Hematopoietic multipotent progenitor cell (in vitro differentiated cells): ENCODE measurements at regions not wholly inside any gene's neighbourhood (a gene's known extent, or its start where the extent isn't known, plus 50 kb on each side); places are given as distances from the start of the nearest gene placed in this dataset.
"Not testable (repeated sequence)": the region's sequence is repeated elsewhere in the genome, so short reads cannot be mapped to it uniquely, and the experiment has no call there.

Experiments
- DNase-seq, 3 donors: peaks; one replicate each; pipeline ENCODE4 v3.0.0-alpha.2; 2011 to 2015; ENCODE audit warnings: low read depth in 2 of 3, low spot score in 2 of 3

DNA sequence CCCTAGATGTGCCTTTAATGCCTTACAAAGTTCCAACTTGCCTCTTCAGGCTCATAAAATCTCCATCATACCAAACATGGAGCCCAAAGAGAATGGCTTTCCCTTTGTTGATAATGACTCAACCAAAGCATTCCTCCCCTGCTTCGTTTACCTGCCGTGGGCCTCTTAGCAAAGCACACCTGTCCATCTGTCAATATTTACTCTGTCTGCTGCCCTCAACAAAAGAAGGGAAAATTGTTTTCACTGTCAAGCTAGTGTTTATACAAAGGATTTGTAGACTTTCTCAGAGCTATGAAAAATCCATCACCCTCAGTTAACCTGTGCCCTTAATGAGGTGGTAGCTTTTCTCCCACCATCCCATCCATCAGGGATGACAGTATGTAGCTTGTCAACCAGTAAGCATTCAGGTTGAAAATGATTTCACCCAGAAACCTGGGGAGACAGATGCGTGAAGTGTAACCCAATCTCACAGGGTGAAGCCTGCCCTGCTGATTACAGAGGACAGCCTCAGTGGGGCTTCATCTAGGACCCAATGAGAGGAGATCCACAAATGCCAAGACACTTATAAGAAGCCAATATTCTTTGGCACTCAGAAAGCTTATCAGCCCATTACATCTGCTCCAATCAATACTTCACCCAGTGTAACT is 278.1 kb downstream of the NUAK1 start:
- DNase-seq, result no peak

DNA sequence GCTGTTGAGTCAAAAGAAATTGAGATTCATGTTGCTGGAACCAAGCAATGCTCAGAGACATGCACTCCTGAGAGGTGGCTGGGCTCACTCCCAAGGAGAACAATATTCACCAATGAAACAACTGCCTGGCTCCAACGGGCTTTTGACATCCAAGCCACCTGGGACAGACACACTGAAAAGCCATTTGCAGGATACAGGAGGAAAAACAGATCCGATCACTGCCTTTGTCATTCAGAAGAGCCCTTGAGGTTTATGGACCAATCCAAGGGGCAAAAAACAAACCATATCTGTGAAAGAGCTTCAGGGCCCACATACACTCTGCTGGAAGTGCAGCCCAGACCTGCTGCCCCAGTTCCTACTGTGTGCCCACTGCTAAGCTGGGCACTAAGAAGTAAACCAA is 277.5 kb downstream of the NUAK1 start:
- DNase-seq, result no peak

- no peak for DNase-seq
Observed at GRCh38 chr12:105862163-105862821, 276.5 kb downstream of the NUAK1 start.

DNA sequence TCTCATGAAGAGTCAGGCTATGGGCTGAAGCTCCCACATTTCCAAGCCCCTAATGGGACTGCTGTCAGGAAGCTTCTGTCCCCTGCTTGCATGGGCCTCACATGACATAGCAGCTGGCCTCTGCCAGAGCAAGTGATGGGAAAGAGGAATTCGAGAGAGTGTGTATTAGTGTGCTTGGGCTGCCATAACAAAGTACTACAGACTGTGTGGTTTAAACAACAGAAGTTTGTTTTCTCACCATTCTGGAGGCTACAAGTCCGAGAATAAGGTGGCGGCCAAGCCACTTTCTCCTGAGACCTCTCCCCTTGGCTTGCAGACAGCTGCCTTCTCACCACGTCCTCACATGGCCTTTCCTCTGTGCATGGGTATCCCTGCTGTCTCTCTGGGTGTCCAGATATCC is 274.4 kb downstream of the NUAK1 start:
- no peak for DNase-seq

DNA sequence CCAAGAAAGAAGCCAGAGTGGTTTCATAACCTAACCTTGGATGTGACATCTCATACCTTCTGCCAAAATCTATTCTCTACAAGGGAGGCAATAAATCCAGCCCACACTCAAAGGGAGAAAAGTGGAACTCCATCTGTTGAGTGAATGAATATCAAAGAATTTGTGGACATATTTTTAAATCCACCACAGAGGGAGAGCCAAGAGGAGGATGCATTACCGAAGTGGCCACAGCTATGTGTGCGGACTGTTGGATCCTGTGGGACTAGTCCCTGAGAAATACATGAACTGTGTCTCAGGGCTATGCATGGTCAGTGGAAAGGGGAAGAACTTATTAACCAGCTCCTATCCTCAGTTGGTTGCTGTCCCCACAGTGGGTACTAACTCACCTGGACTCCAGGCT is 273.9 kb downstream of the NUAK1 start:
- no peak for DNase-seq

GRCh38 chr12:105865886-105866285 is 272.9 kb downstream of the NUAK1 start:
- DNase-seq, result no peak

DNA sequence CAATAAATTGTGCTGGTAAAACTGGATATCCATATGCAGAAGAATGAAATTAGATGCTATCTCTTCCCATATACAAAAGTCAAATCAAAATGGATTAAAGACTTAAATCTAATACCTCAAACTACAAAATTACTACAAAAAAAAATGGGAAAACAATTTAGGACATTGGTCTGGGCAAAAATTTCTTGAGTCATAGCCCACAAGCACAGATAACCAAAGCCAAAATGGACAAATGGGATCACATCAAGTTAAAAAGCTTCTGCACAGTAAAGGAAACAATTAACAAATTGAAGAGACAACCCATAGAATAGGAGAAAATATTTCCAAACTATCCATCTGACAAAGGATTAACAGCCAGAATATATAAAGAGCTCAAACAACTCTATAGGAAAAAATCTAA is 264.6 kb downstream of the NUAK1 start:
- DNase-seq, result no peak

- no peak for DNase-seq
Observed at GRCh38 chr12:105876396-105876927, 262.3 kb downstream of the NUAK1 start.

DNA sequence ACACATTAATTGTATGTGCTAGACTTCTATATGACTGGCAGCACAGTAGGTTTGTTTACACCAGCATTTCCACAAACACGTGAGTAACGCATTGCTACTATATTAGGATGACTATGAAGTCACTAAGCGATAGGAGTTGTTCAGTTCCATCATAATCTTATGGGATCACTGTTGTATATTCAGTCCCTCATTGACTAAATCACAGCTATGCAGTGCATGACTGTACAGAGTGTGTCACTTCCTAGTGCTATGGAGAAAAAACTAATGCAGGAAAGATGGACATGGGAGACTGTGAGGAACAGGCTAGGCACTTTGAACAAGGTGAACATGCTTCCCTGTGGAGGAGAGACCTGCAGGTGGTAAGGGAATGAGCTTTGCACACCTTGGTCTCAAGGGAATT is 259.8 kb downstream of the NUAK1 start:
- DNase-seq, result no peak

DNA sequence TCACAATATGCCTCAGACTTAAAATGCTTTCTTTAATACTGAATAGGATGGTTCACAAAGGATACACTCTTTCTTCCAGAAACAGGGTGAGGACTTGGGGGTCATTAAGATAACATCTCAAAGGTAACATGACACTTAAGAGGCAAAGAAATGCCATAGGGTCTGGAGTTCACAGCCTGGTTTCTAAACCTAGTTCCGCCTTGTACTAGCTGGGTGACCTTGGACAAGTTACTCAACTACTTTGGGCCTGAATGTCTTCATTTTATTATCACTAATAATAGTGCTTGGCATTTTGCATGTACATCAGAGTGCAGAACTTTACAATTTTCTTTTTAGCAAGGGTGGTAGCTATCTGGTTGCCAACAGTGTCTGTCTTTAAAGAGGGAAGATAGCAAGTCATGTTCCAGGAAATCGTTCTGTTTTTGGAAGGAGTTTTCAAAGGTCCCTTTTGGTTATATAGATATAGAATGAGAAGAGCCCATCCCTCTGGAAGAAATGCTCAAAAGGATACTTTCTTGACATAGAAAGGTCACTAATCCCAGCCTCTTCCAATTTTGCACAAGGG is 257.8 kb downstream of the NUAK1 start:
- DNase-seq, result no peak

- DNase-seq, result no peak
Observed at GRCh38 chr12:105882404-105882803, 256.4 kb downstream of the NUAK1 start.

GRCh38 chr12:105887131-105887530 is 251.6 kb downstream of the NUAK1 start:
- no peak for DNase-seq

- no peak for DNase-seq
Observed at GRCh38 chr12:105888696-105889095, 250.1 kb downstream of the NUAK1 start.

- no peak for DNase-seq
Observed at GRCh38 chr12:105892362-105892910, 246.3 kb downstream of the NUAK1 start.

DNA sequence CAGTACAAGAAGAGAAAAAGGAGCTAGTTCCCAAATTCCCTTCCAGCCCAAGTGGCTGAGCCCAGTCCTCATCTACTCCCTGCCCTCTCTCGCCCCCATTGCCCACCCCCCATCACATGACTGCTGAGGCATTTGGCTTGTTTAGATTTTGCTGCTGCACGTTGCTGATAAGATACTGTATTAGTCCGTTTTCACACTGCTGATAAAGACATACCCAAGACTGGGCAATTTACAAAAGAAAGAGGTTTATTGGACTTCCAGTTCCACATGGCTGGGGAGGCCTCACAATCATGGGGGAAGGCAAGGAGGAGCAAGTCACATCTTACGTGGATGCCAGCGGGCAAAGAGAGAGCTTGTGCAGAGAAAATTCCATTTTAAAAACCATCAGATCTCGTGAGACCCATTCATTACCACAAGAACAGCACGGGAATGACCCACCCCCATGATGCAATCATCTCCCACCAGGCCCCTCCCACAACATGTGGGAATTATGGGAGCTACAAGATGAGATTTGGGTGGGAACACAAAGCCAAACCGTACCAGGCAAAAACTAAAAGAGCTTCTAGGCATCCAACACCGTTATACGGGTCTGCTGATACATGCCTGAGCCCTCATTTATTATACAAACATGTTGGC is 243.4 kb downstream of the NUAK1 start:
- not testable (repeated sequence) for DNase-seq

DNA sequence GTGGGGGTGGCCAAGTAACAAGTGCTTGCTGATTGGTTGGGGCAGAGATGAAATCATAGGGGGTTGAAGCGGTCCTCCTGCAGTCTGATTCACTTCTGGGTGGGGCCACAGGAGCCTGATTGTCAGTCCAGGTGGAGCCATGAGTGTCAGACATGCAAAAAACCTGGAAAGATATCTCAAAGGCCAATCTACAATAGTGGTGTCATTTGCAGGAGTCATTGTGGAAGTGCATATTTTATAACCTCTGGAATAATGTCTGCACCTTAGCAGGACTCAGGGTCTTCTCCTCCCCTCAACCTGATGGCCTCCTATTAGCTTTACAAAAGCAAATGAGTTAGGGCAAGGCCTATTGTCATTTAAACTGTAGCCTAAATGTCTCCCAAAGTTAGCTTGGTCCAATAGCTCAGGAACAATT is 241.4 kb downstream of the NUAK1 start:
- no peak for DNase-seq

DNA sequence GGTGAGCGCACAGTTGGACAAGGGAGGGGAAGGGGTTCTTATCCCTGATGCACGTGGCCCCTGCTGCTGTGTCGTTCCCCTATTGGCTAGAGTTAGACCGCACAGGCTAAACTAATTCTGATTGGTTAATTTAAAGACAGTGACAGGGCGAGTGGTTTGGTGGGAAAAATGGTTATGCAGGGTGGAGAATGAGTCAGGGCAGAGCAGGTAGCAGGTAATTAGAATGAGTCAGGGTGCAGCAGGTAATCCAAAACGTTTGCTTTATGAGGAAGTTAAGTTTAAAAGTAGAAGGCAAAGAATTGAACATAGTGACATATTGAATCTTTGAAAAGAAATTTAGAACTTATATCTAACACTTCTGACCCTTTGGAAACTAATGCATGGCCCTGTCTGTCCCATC is 240.5 kb downstream of the NUAK1 start:
- not testable (repeated sequence) for DNase-seq

DNA sequence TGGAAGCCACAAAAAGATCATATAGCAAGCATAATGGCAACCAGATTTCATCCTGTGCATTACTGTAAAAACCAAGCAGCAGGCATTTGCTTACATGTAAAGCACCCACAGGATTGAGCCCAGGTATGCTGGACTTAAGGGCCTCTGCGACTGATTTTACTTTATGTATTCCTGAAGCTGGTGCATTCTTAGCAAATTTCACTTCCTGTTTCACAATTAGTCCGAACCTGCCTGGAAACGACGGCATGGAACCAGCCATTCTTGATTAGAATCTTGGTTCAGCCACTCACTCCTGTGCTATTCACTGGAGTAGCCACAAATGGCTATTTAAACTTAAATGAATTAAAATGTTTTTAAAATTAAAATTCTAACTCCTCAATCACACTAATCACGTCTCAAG is 239.2 kb downstream of the NUAK1 start:
- no peak for DNase-seq

DNA sequence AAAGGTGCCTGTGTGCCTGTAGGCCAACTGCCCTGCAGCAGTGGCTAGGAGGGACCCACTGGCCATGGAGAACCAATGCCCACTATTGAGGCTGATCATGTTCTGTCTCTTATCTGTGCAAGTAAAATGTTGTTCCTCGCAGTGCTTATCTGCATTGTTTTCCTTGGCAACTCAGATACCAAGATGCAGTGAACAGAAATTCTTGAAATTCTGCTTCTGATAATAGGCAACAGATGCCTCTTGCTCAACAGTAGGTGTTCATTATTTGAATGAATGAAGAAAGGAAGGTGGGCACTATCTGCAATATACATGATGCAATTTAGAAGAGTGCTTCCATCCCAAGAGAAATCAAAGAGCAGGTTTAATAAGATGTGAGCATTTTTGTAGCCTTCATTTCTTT is 232.2 kb downstream of the NUAK1 start:
- DNase-seq, result no peak

- no peak for DNase-seq
Observed at GRCh38 chr12:105907982-105908381, 230.8 kb downstream of the NUAK1 start.

DNA sequence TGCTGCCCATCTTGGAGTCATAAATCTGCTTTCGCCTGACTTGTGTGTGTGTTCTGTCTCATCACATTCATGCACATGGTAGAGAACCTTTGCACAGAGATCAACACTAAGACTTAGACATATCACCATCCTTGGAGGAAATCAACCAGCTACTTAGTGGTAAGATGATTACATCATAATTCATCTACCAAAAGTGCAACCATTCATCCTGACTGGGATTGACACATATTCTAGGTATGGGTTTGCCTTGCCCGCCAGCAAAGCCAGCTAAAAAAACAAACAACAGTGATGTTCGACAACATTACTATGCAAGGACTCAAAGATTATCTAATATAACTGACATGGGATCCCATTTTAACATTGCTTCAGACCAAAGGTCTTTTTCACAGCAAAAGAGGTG is 228.7 kb downstream of the NUAK1 start:
- no peak for DNase-seq
